Neural cell (in vitro differentiated cells): ENCODE measurements at regions not wholly inside any gene's neighbourhood (a gene's known extent, or its start where the extent isn't known, plus 50 kb on each side); places are given as distances from the start of the nearest gene placed in this dataset.

Experiments used
- H2AFZ ChIP-seq: fragments of 200-600, 300-800 bp; sonication (generic), shearing (Covaris generic); 2 replicates; pipeline ENCODE4 v1.6.0; 2014; ENCODE audit warnings: low read depth, mild to moderate bottlenecking, antibody characterized with exemption, low read length, moderate library complexity
- H3F3A ChIP-seq: fragments of 200-600 bp; shearing (Covaris generic); 2 replicates; pipeline ENCODE4 v1.6.1; 2016; ENCODE audit warnings: mild to moderate bottlenecking, moderate library complexity, mixed read lengths, antibody characterized with exemption, low read length; ENCODE audit not compliant: insufficient read depth, poor library complexity, severe bottlenecking
- H3K27ac ChIP-seq: fragments of 200-600, 300-800 bp; sonication (generic), shearing (Covaris generic); 2 replicates; pipeline ENCODE4 v1.5.1; 2014; ENCODE audit warnings: mild to moderate bottlenecking, low read length, moderate library complexity
- H3K27me3 ChIP-seq: fragments of 300-800, 200-600 bp; sonication (generic), shearing (Covaris generic); 2 replicates; pipeline ENCODE4 v1.6.0; 2014; ENCODE audit warnings: mild to moderate bottlenecking, low read depth, low read length, moderate library complexity; ENCODE audit not compliant: insufficient read depth
- H3K36me3 ChIP-seq: fragments of 300-800, 200-600 bp; sonication (generic), shearing (Covaris generic); 2 replicates; pipeline ENCODE4 v1.5.1; 2014; ENCODE audit warnings: mild to moderate bottlenecking, antibody characterized with exemption, low read length, moderate library complexity; ENCODE audit not compliant: insufficient read depth
- H3K4me2 ChIP-seq: fragments of 300-800, 200-600 bp; sonication (generic), shearing (Covaris generic); 2 replicates; pipeline ENCODE4 v1.6.0; 2014; ENCODE audit warnings: mild to moderate bottlenecking, low read length
- H3K4me3 ChIP-seq: fragments of 300-800, 200-600 bp; sonication (generic), shearing (Covaris generic); 2 replicates; pipeline ENCODE4 v1.5.1; 2014; ENCODE audit warnings: mild to moderate bottlenecking, low read length, moderate library complexity
- H3K79me2 ChIP-seq: fragments of 200-600 bp; shearing (Covaris generic); replicated peaks from 2 replicates; pipeline ENCODE4 v1.6.0; 2014; ENCODE audit warnings: mild to moderate bottlenecking, low read length, moderate library complexity; ENCODE audit not compliant: insufficient read depth
- H3K9ac ChIP-seq: fragments of 300-800, 200-600 bp; sonication (generic), shearing (Covaris generic); 2 replicates; pipeline ENCODE4 v1.6.1; 2016; ENCODE audit warnings: mild to moderate bottlenecking, low read length, mixed read lengths
- H3K9me2 ChIP-seq: fragments of 200-600 bp; shearing (Covaris generic); 2 replicates; pipeline ENCODE4 v1.6.1; 2016; ENCODE audit warnings: mild to moderate bottlenecking, low read length, mixed read lengths; ENCODE audit not compliant: insufficient read depth
- H3K9me3 ChIP-seq: fragments of 200-600, 300-800 bp; sonication (generic), shearing (Covaris generic); 2 replicates; pipeline ENCODE4 v1.6.1; 2016; ENCODE audit warnings: mild to moderate bottlenecking, mixed run types, low read length, moderate library complexity, mixed read lengths
- H4K20me1 ChIP-seq: fragments of 200-600 bp; shearing (Covaris generic); 2 replicates; pipeline ENCODE4 v1.6.1; 2016; ENCODE audit warnings: mild to moderate bottlenecking, mixed run types; ENCODE audit not compliant: insufficient read depth
- CTCF ChIP-seq: fragments of 450-650 bp; IDR thresholded peaks from 2 replicates; pipeline ENCODE4 v1.5.1; 2014; ENCODE audit warnings: antibody characterized with exemption, mild to moderate bottlenecking, moderate library complexity; ENCODE audit not compliant: poor library complexity, severe bottlenecking
- EP300 ChIP-seq: fragments of 450-650 bp; conservative IDR thresholded peaks from 2 replicates; pipeline ENCODE4 v1.6.1; 2014; ENCODE audit warnings: antibody characterized with exemption, mild to moderate bottlenecking, moderate library complexity; ENCODE audit not compliant: poor library complexity, severe bottlenecking
- EZH2 ChIP-seq: fragments of 200-600, 300-800 bp; shearing (Covaris generic), sonication (generic); IDR thresholded peaks from 2 replicates; pipeline ENCODE4 v1.6.1; 2014; ENCODE audit warnings: antibody characterized with exemption, low read length, borderline replicate concordance, mild to moderate bottlenecking; ENCODE audit not compliant: insufficient read depth, poor library complexity, severe bottlenecking
- MXI1 ChIP-seq: fragments of 450-650 bp; conservative IDR thresholded peaks from 2 replicates; pipeline ENCODE4 v1.6.1; 2014; ENCODE audit warnings: antibody characterized with exemption, mild to moderate bottlenecking; ENCODE audit not compliant: poor library complexity, severe bottlenecking
- POLR2AphosphoS5 ChIP-seq: IDR thresholded peaks from 2 replicates; pipeline ENCODE4 v1.6.1; 2012
- RAD21 ChIP-seq: fragments of 450-650 bp; conservative IDR thresholded peaks from 2 replicates; pipeline ENCODE4 v1.6.1; 2014; ENCODE audit warnings: antibody characterized with exemption, mild to moderate bottlenecking, moderate library complexity
- REST ChIP-seq: IDR thresholded peaks from 2 replicates; pipeline ENCODE4 v1.6.1; 2012; ENCODE audit warnings: borderline replicate concordance
- SMC3 ChIP-seq: fragments of 450-650 bp; conservative IDR thresholded peaks from 2 replicates; pipeline ENCODE4 v1.6.1; 2014; ENCODE audit warnings: antibody characterized with exemption, mild to moderate bottlenecking, moderate library complexity; ENCODE audit not compliant: poor library complexity
- TAF1 ChIP-seq: IDR thresholded peaks from 2 replicates; pipeline ENCODE4 v1.6.1; 2012; ENCODE audit warnings: low read depth

- no peak overlapping the region for H3K9ac ChIP-seq
- no peak overlapping the region for H3K27ac ChIP-seq
- no peaks in the 10 kb centered on the region for H3F3A ChIP-seq
- no peak overlapping the region for H3K4me2 ChIP-seq
- peaks cover 2% of the 10 kb centered on the region for H3K9me2 ChIP-seq
- H3K4me3 ChIP-seq: no peak overlapping the region
- H3K79me2 ChIP-seq: no peaks in the 10 kb centered on the region
- no peaks in the 10 kb centered on the region for H3K36me3 ChIP-seq
- H3K9me3 ChIP-seq: no peaks in the 10 kb centered on the region
- no peaks in the 10 kb centered on the region for H3K27me3 ChIP-seq
- no peak for TF ChIP-seq EP300
- H4K20me1 ChIP-seq: no peaks in the 10 kb centered on the region
- no peak overlapping the region for H2AFZ ChIP-seq
Measured at GRCh38 chr2:57685032-57685431, 361.6 kb upstream of the VRK2 start.

DNA sequence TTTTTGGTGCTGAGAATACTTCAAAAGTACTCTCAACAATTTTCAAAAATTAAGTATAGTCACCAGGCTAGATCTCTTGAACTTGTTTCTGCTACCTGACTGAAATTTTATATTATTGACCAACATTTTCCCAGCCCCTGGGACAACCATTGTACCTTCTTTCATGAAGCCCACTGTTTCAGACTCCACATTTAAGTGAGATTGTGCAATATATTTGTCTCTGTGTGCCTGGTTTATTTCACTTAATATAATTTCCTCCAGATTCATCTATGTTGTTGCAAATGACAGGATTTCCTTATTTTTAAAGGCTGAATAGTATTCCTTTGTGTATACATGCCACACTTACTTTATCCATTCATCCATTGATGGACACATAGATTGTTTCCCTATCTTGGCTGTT is 354.2 kb upstream of the VRK2 start:
- H3F3A ChIP-seq: no peaks in the 10 kb centered on the region
- no peaks in the 10 kb centered on the region for H3K79me2 ChIP-seq
- H3K9ac ChIP-seq: no peak overlapping the region
- no peak overlapping the region for H3K27ac ChIP-seq
- H3K4me3 ChIP-seq: no peak overlapping the region
- TF ChIP-seq EZH2 (no peak), REST (no peak)
- H3K9me2 ChIP-seq: no peaks in the 10 kb centered on the region
- no peaks in the 10 kb centered on the region for H4K20me1 ChIP-seq
- H3K4me2 ChIP-seq: no peak overlapping the region
- H3K9me3 ChIP-seq: peaks cover 3% of the 10 kb centered on the region
- no peak overlapping the region for H2AFZ ChIP-seq
- no peaks in the 10 kb centered on the region for H3K36me3 ChIP-seq
- H3K27me3 ChIP-seq: no peaks in the 10 kb centered on the region

DNA sequence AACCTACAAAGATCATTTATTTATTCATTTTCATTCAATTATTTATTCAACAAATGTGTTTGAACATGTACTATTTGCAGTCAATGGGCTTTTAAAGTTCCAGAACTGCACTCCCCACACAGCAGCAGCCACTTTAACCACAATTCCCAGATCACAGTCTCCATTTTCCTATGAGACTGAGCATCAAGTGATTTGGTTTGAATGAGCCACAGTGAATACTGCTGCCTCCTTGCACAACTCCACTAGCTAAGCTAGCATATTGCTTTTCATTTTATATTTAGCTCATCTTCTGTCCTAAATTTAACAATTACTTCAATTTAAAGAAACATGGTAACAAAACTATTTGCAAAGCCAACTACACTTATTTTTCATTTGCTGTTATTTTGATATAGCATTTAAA is 353.4 kb upstream of the VRK2 start:
- Histone ChIP-seq H3K9me2 (no peaks in the 10 kb centered on the region), H3K9me3 (peaks cover 3% of the 10 kb centered on the region), H3K27ac (no peak overlapping the region), H3K79me2 (no peaks in the 10 kb centered on the region), H3K4me3 (no peak overlapping the region), H3F3A (no peaks in the 10 kb centered on the region), H3K36me3 (no peaks in the 10 kb centered on the region), H2AFZ (no peak overlapping the region), H3K9ac (no peak overlapping the region), H3K4me2 (no peak overlapping the region), H3K27me3 (no peaks in the 10 kb centered on the region), H4K20me1 (no peaks in the 10 kb centered on the region)
- TF ChIP-seq SMC3 (no peak), EP300 (no peak), RAD21 (no peak), EZH2 (no peak), POLR2AphosphoS5 (no peak), TAF1 (no peak), CTCF (no peak), MXI1 (no peak), REST (no peak)
